OCI-M1 (cell line): ENCODE measurements at regions not wholly inside any gene's neighbourhood (a gene's known extent, or its start where the extent isn't known, plus 50 kb on each side); places are given as distances from the start of the nearest gene placed in this dataset.

Experiments used
- DNase-seq: peaks from one replicate; lab custom pipeline; 2025; lab: John Stamatoyannopoulos, UW

GRCh38 chr6:14254505-14254904, 136.9 kb downstream of the CD83 start:
- DNase-seq = no peak

DNA sequence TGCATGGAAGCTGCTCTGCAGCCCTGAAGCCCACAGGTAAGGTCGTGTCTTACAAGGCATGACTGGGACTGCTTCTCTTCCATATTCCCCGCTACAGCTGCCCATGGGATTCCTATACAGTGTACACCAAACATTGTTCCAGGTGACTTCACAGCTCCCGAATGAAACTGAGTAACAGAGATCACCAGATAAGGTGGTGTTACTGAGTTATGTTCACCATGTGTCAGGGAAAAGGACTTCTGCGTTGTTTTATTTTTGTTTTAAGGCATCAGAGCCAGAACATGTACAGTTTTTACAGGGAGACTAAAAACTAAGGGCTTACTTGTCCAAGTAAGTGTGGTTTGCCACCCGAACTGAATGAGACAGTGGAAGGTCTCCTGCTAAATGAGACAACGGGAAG, 138.3 kb downstream of the CD83 start:
- DNase-seq = no peak

- DNase-seq = no peak
Observed at GRCh38 chr6:14258117-14258516, 140.5 kb downstream of the CD83 start.

DNA sequence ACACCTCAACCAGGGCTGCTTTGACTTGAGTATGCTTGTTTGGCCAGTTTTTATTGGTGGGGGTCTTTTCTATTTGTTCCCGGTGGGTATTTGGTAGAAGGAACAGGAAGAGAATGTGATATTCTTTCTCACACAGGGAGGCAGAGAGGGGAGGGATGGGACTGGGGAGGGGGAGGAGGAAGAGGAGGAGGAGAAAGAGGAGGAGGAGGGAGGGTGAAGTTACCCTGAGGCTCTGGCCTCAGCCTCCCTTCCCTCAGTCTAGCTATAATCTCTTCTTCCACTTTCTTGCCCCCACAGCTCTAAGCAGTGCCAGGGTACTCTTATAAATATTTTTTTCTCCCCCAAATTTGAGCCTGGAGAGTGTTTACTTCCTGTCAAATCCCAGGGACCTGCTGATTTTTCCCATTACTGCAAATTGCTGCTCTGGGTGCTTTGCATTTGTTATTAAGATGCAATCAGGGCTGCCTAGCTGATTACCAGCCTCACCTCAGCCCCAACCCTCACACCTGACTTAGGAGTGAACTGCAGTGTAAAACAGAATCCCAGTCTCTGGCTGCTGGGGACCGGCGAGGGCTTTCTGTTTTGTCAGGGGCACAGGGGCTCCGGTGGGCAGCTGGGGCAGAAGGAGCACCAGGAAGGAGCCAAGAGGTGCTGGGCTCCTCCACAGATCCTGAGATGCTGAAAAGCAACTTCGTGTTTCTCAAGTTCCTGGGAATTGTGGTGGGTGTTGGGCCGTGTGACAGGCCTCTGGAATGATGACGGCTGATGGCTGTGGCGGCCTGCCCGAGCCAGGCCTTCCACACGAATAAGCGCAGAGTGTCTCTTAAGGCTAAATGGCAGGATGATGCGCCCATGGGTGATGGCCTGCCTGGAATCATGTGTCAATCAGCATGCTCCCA, 141.4 kb downstream of the CD83 start:
- no peak for DNase-seq

DNA sequence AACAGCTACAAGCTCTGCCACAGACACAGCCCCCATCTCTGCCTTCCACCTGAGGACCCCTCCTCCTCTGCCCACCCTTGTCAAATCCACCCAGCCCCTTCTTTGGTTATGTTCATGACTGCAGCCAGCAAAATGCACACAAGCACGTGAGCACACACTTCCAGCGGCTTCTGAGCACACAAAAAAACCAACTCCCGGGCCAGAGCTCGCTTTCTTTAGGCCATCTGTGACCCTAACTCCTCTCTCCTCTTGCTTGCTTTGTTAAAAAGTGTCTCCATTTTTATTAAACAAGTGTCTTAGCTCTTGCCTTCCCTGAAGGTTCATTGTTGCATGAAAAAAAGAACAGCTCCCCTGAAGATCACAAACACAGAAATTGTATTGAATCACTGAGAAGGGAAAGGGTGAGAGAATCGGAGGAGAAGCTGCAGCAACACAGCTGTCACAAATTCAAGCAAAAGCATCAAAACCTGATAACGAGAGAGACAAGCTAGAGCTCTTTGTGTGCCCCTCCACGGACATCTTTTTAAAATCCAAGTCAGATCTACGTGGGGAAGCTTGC, 142.1 kb downstream of the CD83 start:
- DNase-seq = no peak

DNA sequence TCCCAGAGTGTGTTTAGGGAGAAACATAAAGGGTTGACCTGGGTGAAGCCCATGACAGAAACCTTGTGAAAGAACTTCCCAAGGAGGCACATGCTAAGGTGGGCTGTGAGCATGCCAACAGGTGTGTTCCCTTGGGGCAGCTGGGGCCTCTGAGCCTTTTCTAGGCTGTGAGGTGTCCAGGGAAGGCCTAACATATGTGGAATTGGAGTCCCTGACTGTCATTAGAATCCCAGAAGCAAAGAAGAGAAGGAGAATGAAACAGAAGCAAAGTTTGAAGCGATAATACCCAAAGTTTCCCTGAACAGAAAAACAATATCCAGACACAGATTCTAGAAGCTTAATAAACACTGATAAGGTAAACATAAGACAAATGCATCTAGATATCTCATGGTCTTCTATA, 143.3 kb downstream of the CD83 start:
- DNase-seq = no peak

DNA sequence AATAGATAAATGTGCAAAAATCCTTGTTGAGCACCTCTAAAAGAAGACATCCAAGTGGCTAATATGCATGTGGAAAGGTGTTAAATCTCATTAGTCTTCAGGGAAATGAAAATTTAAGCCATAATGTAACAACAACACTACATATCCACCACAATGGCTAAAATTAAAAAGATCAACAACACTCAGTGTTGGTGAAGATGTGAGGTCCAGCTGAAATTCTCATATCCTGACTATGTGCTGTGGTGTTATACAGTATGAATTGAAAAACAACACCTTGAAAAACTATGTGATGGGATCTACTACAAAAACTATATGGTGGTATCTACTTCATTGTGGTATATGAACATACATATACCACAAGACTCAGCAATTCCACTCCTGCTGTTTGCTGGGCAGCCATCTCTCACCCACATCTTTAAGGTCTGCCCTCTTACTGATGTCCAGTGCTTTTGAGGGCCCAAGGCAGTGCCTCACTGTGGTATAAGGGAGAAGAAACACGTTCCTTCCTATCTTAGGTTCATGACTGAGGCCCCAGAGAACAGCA, 146.4 kb downstream of the CD83 start:
- no peak for DNase-seq

DNA sequence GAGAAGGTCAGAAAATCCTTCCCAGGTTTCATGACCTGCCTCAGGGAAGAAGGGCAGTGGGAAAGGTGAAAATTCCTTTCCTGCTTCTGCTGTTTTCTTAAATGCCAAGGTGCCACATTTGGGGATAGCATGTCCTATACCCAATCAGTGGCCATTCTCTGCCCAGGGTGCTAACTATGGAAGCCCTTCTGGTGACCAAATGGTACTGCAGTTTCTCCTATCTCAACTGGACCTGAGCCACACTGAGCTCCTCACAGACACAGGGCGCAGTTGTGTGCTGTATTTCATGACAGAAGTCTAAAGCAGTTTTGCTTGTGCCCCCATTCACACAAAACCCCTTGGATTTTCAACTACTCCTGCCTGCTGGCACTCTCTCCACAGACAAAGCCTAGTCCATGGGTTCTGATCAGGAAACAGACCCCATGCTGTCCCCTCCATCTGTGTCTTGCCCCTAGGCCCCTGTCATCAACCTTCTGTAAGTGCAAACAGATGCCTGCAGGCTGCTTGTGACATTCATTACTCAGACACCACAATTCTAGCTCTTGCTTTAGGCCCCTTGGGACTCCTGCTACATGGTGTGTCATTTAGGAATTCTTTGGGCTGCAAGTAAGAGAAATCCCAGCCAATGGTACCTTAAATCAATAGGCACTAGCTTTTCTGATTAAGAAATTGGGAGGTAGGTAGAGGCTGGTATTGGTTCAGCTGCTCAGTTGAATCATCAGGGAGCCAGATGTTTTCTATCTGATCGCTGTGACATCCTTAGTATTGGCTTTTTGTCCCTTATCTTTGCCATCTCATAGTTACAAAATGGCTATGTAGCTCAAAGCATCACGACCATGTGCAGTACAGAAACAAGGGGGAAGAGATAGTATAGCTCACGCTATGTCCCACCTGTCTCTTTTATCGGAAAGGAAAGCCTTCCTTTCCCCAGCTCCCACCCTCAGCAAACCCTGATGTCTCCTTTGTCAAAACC, 147.8 kb downstream of the CD83 start:
- DNase-seq = no peak

- DNase-seq = no peak
Observed at GRCh38 chr6:14266266-14266665, 148.7 kb downstream of the CD83 start.

GRCh38 chr6:14267885-14268660, 150.5 kb downstream of the CD83 start:
- no peak for DNase-seq

GRCh38 chr6:14269436-14269835, 151.9 kb downstream of the CD83 start:
- no peak for DNase-seq

GRCh38 chr6:14270142-14270893, 152.7 kb downstream of the CD83 start:
- DNase-seq = no peak

GRCh38 chr6:14270925-14271788, 153.6 kb downstream of the CD83 start:
- no peak for DNase-seq

DNA sequence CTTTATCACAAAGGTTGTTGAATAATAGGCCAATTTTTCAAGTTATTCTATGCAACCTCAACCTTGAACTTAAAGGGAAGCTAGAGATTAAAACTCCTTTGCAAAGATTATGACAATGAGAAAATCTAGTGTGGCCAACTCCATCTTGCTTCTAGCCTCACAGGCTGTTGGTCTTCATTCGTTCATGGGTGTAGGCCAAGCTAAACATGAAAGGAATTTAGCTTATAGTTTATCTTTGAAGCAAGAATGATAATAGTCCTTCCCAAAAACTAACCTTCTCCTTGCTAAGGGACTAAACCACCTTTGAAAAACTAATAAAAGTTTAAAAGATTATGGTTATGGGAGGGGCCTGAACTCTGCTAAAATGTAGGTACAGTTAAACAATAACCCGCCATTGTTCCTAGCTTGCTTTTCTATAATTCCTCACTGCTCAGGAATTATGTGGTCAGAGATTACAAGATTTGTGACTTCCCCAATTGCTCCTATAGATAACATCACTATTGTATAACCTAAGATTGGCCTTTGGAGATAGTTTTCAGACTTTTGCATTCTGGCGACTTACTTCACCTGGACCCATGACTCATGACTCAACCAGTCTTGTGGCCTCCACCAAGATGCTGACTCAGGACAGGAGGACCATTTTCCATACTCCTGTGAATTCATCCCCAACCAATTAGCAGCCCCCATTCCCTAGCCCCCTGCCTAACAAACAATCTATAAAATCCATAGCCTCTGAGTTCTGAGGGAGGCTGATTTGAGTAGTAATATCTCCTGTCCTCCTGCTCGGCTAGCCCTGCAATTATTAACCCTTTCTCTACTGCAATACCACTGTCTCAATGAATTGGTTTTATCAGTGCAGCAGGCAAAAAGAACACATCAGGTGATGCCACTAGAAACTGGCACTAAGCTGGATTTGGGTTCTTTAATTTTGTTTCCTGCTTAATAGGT, 154.5 kb downstream of the CD83 start:
- no peak for DNase-seq

GRCh38 chr6:14272737-14273085, 155.1 kb downstream of the CD83 start:
- DNase-seq = no peak

- no peak for DNase-seq
Observed at GRCh38 chr6:14273191-14273590, 155.6 kb downstream of the CD83 start.

DNA sequence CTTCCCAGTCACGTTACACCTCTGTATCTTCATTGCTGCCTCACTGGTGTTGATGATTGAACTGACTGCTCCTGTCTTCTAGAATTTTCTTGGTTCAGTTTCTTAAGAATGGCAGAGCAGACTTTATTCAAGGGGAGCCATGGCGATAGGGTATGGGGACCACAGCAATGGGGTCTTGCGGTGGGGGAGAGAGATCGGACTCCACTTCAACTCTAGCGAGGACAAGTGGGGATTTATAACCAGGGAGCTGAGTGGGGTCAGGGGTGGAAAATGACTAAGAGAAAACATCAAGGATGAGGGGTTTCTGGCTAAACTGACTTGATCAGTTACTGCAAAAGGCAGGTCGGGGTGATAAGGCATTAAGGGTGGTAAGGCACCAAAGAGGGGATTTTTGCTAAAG, 156.4 kb downstream of the CD83 start:
- no peak for DNase-seq
